Body of pancreas (tissue), 4 donors: ENCODE measurements at regions not wholly inside any gene's neighbourhood (a gene's known extent, or its start where the extent isn't known, plus 50 kb on each side); places are given as distances from the start of the nearest gene placed in this dataset.

ENCODE experiments used
- ATAC-seq: fragments of 150-250 bp; one replicate; pipeline ENCODE4 v1.9.1; 2016
- DNase-seq, 4 donors: peaks; one replicate each; pipeline ENCODE4 v3.0.0-alpha.2; 2019
- H3K27ac ChIP-seq, 4 donors: fragments of 200-600 bp; sonication (generic); 1 replicate in 3 of 4; 2 replicates in 1 of 4; pipeline versions ENCODE4 v1.5.1 to v1.6.1; 2016 to 2019; ENCODE audit warnings: mild to moderate bottlenecking in 1 of 4, mixed read lengths in 1 of 4, moderate library complexity in 1 of 4
- H3K27me3 ChIP-seq, 2 donors: fragments of 200-600 bp; sonication (generic); one replicate each; pipeline ENCODE4 v1.6.0; 2016; ENCODE audit warnings: mild to moderate bottlenecking in 1 of 2
- H3K36me3 ChIP-seq, 2 donors: fragments of 200-600 bp; sonication (generic); replicated peaks in 1 of 2; 2 replicates each; pipeline ENCODE4 v1.5.1; 2016; ENCODE audit warnings: low read depth in 2 of 2; ENCODE audit not compliant: insufficient read depth in 1 of 2
- H3K4me1 ChIP-seq: fragments of 200-600 bp; sonication (generic); one replicate; pipeline ENCODE4 v1.6.0; 2016
- H3K4me3 ChIP-seq, 2 donors: fragments of 200-600 bp; sonication (generic); 1 replicate in 1 of 2; 2 replicates in 1 of 2; pipeline ENCODE4 v1.5.1; 2016 to 2019
- H3K9me3 ChIP-seq, 3 donors: fragments of 200-600 bp; sonication (generic); 1 replicate in 2 of 3; 2 replicates in 1 of 3; pipeline ENCODE4 v1.5.1; 2016
- POLR2A ChIP-seq, 3 donors: fragments of 450-650 bp; IDR thresholded peaks; one replicate each; pipeline ENCODE4 v1.6.1; 2016; ENCODE audit warnings: antibody characterized with exemption in 3 of 3, mild to moderate bottlenecking in 2 of 3
- WGBS, 2 donors: methylation state at CpG; one replicate each; pipeline ENCODE4 v1.1.5; 2017; 5-methylcytosine and 5-hydroxymethylcytosine counted together
- intact Hi-C: fragments of 100-400 bp; cut with DNase I; formaldehyde crosslinking; loops from one replicate; pipeline ENCODE4 v1.15.1; 2023
- TF ChIP-seq, protein P1 (sequence below), 7 experiments: fragments of 450-650 bp in 4 of 7; fragments of 200-600 bp in 3 of 7; sonication (generic) in 3 of 7; IDR thresholded peaks; one replicate each; pipeline ENCODE4 v1.5.1; 2016 to 2019; ENCODE audit warnings: antibody characterized with exemption in 7 of 7

DNA sequence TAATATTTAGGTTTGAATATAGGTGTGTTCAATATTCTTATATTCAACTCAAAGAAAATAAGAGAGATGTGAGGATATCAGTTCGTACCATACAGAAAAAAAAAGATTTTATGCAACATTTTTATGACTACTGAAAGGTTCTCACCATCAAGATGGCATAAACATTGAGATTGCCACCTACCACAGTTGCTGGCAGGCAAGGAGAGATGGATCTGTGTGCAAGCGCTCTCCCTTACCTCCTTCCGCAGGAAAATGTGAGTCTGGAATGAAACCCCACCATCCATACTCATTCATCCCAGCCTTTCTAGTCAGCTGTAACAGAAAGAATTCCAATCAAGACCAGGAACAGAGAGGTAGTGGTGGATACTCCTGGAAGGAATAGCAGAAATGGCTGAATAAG, 376.9 kb downstream of the PPP3CA start:
- H3K27ac ChIP-seq = no peak overlapping the region
- TF ChIP-seq, protein P1, sequence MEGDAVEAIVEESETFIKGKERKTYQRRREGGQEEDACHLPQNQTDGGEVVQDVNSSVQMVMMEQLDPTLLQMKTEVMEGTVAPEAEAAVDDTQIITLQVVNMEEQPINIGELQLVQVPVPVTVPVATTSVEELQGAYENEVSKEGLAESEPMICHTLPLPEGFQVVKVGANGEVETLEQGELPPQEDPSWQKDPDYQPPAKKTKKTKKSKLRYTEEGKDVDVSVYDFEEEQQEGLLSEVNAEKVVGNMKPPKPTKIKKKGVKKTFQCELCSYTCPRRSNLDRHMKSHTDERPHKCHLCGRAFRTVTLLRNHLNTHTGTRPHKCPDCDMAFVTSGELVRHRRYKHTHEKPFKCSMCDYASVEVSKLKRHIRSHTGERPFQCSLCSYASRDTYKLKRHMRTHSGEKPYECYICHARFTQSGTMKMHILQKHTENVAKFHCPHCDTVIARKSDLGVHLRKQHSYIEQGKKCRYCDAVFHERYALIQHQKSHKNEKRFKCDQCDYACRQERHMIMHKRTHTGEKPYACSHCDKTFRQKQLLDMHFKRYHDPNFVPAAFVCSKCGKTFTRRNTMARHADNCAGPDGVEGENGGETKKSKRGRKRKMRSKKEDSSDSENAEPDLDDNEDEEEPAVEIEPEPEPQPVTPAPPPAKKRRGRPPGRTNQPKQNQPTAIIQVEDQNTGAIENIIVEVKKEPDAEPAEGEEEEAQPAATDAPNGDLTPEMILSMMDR (IDR thresholded peaks at IDR 0.05) = no peak
- no peak for TF ChIP-seq POLR2A (IDR thresholded peaks at IDR 0.05)
- intact Hi-C loops = no loop called here
- WGBS, 2 donors = 79 to 87% methylated on average over 3 of the region's 3 CpGs
- no peak overlapping the region for H3K4me3 ChIP-seq
- DNase-seq = no peak
- no peaks in the 10 kb centered on the region for H3K4me1 ChIP-seq
- no peaks in the 10 kb centered on the region for H3K27me3 ChIP-seq
- H3K36me3 ChIP-seq = no peaks in the 10 kb centered on the region
- no peaks in the 10 kb centered on the region for H3K9me3 ChIP-seq
- no peak for ATAC-seq

DNA sequence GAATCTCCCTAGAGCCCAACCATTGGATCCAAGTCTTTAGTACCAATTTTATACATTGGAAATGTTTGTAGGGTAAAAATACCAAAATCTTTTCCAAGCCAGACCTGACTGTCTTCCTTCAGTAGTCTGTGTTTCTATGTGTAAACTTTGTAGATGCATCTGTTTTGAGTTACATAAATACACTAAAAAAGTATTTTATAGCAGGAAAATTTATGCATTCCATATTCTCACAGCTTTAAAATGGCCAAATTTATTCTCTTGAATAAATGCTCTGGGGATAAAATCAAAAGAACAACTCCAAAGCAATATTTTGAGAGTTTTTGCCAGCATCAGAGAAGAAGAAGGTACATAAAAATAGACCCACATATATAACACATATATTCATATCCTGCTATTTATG, 377.4 kb downstream of the PPP3CA start:
- Histone ChIP-seq H3K4me1 (no peaks in the 10 kb centered on the region), H3K4me3 (no peak overlapping the region), H3K27ac (no peak overlapping the region), H3K27me3 (no peaks in the 10 kb centered on the region), H3K9me3 (no peaks in the 10 kb centered on the region), H3K36me3 (no peaks in the 10 kb centered on the region)
- TF ChIP-seq POLR2A (IDR thresholded peaks at IDR 0.05) = no peak
- TF ChIP-seq, protein P1 (IDR thresholded peaks at IDR 0.05) = no peak
- no peak for ATAC-seq
- DNase-seq = no peak
- intact Hi-C loops = no loop called here

DNA sequence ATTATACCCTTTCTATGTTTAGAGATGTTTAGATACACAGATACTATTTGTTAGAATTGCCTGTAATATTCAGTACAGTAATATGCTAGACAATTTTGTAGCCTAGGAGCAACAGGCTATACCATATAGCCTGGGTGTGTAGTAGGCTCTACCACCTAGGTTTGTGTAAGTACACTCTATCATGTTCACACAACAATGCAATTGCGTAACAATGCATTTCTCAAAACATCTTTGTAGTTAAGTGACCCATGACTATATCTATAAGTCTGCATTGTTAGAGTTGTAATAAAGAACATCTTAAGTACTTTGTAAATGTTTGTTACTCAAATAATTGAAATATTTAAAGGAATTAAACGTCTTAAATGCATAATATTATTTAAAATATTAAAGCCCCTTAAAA, 379.3 kb downstream of the PPP3CA start:
- WGBS, 2 donors = 58 to 64% methylated on average over 2 of the region's 2 CpGs
- Histone ChIP-seq H3K36me3 (no peaks in the 10 kb centered on the region), H3K27me3 (no peaks in the 10 kb centered on the region), H3K4me3 (no peak overlapping the region), H3K4me1 (no peaks in the 10 kb centered on the region), H3K27ac (no peak overlapping the region), H3K9me3 (no peaks in the 10 kb centered on the region)
- ATAC-seq = no peak
- intact Hi-C loops = no loop called here
- no peak for DNase-seq
- TF ChIP-seq, protein P1 (IDR thresholded peaks at IDR 0.05) = no peak

DNA sequence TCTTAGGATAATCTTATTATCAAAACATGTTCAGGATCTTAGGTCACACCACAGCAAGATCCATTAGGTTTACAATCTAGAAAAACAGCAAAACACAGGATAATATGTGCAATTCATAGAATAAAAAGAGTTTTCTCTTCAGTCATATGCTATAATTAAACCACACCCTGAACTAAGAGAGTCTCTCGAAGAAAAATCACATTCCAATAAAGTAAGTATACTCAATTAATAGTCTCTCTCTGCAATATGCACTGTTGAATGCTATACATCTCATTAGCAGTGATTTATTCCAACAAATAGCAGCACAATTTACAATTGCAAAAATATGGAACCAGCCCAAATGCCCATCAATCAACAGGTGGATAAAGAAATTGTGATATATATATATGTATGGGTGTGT, 383.7 kb downstream of the PPP3CA start:
- 61 to 72% methylated on average over 1 of the region's 1 CpG for WGBS, 2 donors
- Histone ChIP-seq H3K36me3 (no peaks in the 10 kb centered on the region), H3K9me3 (no peaks in the 10 kb centered on the region), H3K4me3 (no peak overlapping the region), H3K4me1 (no peaks in the 10 kb centered on the region), H3K27ac (no peak overlapping the region), H3K27me3 (no peaks in the 10 kb centered on the region)
- TF ChIP-seq POLR2A (IDR thresholded peaks at IDR 0.05) = no peak
- TF ChIP-seq, protein P1 (IDR thresholded peaks at IDR 0.05) = no peak
- DNase-seq = no peak
- no peak for ATAC-seq
- intact Hi-C loops = no loop called here

DNA sequence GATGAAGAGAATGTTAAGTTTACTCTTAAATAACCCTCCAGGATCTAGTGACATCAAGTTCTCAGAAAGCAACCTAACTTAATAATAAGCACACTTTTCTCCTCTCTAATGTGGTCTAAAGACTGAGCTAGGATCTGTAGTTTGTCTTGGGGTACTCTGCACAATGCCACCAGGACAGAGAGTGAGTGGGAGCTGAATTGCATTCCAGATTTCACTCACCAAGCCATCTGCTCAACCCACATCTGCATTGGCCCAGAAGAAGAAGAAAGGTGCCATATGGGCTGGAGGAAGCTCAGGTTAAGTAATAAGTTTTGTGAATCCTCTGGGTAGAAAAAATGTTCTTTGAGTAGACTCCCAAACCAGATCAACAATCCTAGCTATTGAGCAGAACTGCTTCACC, 384.6 kb downstream of the PPP3CA start:
- no peaks in the 10 kb centered on the region for H3K36me3 ChIP-seq

More for the DNA sequence above, 384.6 kb downstream of the PPP3CA start:
- H3K4me3 ChIP-seq = no peak overlapping the region
- no peak for DNase-seq
- no peak overlapping the region for H3K27ac ChIP-seq
- H3K27me3 ChIP-seq = no peaks in the 10 kb centered on the region
- no peaks in the 10 kb centered on the region for H3K9me3 ChIP-seq
- ATAC-seq = no peak
- no peaks in the 10 kb centered on the region for H3K4me1 ChIP-seq
- TF ChIP-seq POLR2A (IDR thresholded peaks at IDR 0.05) = no peak
- TF ChIP-seq, protein P1 (IDR thresholded peaks at IDR 0.05) = no peak
- intact Hi-C loops = no loop called here
